HG03025 (cell line): ENCODE measurements at regions not wholly inside any gene's neighbourhood (a gene's known extent, or its start where the extent isn't known, plus 50 kb on each side); places are given as distances from the start of the nearest gene placed in this dataset.
"Not testable (repeated sequence)": the region's sequence is repeated elsewhere in the genome, so short reads cannot be mapped to it uniquely, and the experiment has no call there.

ENCODE experiments used
- ATAC-seq: cut with Tn5 transposase; IDR thresholded peaks from one replicate; pipeline ENCODE4 v1.9.1; 2021; ENCODE audit warnings: mild to moderate bottlenecking, moderate library complexity; ENCODE audit not compliant: unreplicated experiment, low FRiP score

DNA sequence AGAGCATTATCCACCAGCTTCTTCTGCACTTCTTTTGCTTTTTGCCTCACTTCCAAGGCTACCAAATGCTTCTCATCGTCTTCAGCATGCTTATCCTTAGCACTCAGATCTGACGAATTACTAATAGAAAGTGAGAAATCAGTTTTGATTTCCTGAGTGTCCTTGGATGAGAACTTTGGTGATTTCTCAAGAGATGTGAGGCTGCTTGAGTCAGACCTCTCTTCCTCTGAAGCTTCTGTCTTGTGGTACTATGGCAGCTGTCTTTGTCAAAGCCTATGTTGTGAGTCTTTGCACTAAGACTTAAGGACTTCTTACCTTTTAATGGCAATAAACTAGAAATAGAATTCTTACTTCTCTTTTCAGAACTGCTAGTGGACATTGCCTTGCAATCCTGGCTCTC, 169.9 kb downstream of the CPE start:
- ATAC-seq: no peak

DNA sequence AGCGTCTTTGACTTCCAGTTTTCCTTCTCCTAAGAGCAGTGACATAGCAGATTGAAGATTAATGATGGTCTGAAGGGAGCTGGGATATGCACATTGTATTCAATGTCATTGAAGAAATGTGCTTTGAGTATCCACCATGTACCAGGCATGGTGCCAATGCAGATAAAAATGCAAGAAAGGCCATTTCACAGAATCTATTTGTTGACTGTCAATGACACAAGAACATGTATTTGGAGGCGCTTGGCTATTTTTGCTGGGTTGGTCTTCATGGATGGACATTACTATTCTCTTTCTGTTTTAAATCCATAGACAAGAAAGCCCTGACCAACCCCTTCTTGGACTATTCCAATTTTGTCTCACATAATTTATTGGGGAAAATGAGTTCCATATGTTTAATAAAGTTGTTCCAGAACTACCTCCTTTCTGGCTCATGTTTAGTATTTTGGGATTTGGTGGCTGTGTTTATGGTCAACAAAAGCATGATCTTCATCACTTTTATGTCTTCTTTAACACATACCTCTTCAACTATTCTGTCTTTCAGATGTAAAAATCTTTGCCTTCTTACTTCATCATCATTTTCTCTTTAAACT, 174.5 kb downstream of the CPE start:
- no peak for ATAC-seq

DNA sequence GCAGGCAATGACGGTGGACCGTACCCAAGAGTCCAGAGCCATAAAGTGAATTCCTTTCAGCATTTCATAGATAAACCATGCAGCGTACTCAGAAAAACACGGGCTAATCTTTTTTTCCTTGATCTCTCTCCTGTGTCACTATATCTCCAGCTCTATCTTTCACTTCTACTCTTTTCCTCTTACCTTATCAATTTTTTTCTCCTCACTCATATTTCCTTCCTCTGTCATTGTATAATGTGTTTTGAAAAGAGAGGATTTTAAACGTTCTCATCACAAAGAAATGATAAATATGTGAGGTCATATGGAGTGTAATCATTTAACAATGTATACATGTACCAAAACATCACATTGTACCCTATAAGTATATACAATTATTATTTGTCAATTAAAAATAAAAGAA, 176.5 kb downstream of the CPE start:
- ATAC-seq: no peak

- ATAC-seq: no peak
These were observed 177.6 kb downstream of the CPE start for GRCh38 chr4:165556383-165556782.

DNA sequence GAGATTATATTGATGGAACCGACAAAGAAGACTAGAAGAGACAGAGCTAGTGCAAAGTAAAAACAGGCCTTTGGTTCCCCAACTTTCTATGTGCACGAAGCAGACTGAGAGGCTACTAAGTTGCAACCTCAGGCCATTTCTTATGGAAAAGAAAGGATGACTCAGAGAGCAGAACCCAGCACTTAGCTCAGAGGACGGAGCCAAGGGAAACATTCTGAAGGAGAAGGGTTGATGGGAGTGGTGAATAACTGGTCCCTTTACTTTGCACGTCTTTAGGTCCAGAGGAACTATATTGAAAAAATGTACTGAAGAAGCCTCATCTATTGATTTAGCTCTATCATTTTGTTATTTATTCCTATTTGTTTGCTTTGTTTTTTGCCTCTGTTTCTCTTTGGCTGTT, 182.1 kb downstream of the CPE start:
- no peak for ATAC-seq

DNA sequence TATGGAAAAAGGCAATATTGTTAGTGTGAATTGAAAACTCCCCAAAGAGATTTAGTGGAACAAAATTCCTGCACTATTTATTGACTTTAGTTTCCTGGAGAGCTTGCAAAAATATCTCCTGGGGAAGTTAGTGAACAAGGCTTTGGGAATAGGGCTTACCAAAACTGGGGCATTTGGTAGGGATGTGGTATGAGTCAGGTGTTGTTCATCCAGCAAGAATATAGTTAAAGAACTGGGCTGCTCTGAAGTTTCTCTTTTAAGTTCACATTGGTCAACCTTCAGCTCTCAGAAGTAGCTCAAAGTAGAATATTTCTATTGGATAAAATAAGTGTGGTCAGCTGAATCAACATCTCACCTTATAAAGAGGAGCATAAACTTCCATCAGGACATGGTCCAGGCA, 185.0 kb downstream of the CPE start:
- no peak for ATAC-seq

- no peak for ATAC-seq
These were observed 190.2 kb downstream of the CPE start for GRCh38 chr4:165569031-165569430.

DNA sequence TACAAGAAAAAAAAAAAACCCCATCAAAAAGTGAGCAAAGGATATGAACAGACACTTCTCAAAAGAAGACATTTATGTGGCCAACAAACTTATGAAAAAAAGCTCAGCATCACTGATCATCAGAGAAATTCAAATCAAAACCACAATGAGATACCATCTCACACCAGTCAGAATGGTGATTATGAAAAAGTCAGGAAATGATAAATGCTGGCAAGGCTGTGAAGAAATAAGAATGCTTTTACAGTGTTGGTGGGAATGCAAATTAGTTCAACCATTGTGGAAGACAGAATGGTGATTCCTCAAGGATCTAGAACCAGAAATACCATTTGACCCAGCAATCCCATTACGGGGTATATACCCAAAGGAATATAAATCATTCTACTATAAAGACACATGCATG, 192.7 kb downstream of the CPE start:
- ATAC-seq: not testable (repeated sequence)

DNA sequence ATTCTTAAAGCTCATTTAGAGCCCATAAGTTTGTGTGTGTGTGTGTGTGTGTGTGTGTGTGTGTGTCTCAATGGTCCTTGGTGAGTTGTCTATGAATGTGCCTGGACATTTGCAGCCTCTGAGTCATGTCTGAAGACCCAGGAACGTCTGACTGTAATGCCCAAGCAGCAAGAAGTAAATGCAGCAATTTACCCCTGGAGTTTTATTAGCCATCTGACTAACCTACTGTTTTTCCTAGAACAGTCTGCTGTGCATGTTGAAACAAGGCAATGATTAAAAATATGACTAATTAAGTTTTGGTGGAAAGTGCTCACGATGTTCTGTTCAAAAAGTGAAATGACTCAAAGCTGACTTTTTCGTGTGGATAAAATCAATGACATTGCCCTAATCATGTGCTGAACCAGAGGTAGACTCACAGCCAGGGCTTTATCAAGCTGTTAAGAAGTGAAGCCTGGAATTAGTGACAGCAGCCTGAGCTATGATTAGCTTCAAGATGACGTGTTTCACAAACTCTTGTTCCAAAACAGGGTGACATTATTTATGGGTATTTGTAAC, 201.6 kb downstream of the CPE start:
- no peak for ATAC-seq

DNA sequence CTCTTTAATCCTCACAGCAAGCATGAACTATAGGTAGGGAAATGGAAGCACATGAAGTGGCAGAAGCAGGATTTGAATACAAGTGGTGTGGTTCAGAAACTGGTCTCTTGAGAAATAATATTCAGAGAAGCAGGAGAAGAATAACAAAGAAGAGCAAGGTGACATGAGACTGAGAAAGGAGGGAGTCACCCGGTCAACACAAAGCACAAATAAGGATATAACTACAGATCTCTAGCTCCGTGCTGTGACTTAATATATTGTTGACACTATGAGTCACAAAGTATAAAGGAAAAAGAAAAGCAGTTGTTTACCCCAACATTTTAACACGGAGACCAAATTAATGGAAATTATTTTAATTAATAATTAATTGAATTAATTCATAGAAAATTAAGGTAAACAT, 204.5 kb downstream of the CPE start:
- ATAC-seq: no peak

DNA sequence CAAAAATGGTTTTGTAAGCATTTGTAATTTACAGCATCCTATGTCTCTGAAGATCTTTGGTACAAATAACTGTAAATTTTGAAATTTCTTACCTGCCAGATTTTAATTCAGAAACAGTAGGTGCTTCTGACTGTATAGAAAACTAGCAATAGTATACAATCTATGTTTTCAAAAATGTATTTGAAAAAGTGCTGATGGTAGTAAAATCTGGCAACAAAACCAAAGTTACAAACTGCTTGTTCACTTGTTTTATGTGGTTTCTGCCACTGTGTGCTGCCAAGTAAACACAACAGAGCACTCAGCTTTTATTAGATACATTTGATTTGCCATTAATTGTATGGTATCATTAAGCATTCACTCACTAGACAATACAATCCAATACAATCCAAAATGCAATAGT, 206.1 kb downstream of the CPE start:
- ATAC-seq: no peak

DNA sequence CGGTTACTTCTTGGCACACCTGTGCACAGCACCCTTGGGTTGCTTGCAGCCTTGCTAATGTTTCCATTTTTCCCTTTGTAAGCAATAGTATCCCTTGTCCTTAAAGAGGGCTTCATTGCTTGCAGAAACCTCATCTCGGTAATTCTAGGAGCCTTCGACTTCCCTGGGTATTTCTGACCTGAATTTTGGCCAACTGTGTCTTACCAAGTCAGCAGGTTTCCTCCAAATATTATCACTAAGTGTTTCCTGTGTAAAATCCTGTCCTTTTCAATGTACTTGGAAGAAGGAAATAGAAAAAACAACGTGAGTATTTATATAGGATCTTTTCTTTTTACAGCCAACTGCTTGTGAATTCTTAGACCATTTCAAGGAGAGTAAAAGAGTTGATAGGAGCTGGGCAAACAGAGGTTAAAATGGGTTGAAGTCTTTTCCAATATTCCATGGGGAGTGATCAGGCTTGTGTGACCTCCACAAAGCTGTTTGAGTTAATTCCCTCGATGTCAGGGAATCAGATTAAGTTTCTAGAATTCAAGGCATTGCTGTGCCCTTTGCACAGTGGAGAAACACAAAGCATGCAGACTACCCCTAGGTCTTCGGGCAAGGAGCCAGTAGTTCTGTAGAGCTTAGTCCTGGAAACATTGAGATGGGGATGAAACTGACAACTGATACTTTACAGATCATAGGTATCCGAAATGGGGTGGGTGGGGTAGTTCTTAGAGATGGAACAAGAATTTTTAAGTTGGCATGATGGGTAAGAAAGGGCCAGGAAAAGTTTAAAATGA, 209.9 kb downstream of the CPE start:
- ATAC-seq: no peak

DNA sequence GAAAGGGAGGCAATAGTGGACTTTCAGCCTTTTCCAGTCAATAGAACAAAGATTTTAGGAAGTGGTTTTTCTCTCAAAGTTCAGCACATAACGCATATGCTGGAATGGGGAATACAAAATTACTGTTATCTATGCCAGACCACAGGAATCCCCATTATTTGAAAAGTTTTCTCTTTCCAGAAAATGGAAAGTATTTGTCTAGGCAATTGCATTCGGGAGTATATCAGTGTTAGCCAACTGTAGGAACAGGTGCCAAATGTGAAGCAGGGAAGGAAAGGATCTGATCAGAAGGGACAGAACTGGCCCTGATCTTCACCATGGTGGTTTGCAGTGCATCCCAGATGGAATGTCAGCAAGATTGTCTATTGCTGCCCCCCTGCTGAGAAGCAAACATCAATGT, 213.6 kb downstream of the CPE start:
- ATAC-seq: no peak

GRCh38 chr4:165597581-165598480, 219.0 kb downstream of the CPE start:
- ATAC-seq: no peak

- ATAC-seq: no peak
These were observed 222.3 kb downstream of the CPE start for GRCh38 chr4:165600959-165601683.

- no peak for ATAC-seq
These were observed 223.8 kb downstream of the CPE start for GRCh38 chr4:165602621-165603020.

DNA sequence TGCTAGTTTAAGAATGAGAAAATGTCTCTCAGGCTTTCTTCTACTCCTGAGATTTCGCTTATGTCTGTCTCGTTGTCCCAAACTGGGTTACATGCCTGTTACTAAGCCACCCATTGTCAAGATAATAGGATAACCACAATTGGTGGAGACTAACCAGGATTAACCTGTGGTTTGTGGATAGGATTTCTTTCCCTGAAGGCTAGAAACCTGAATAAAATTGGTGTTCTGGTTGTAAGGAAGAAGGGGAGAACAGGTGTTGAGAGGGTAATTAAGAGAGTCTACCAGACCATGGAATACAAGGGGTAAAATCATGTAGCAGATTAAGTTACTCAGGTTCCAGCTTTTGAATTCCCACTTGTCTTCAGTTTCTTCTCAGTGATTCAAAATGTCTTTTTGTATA, 225.4 kb downstream of the CPE start:
- no peak for ATAC-seq

- ATAC-seq: no peak
These were observed 227.0 kb downstream of the CPE start for GRCh38 chr4:165605811-165606210.

GRCh38 chr4:165606465-165607205, 227.8 kb downstream of the CPE start:
- no peak for ATAC-seq

DNA sequence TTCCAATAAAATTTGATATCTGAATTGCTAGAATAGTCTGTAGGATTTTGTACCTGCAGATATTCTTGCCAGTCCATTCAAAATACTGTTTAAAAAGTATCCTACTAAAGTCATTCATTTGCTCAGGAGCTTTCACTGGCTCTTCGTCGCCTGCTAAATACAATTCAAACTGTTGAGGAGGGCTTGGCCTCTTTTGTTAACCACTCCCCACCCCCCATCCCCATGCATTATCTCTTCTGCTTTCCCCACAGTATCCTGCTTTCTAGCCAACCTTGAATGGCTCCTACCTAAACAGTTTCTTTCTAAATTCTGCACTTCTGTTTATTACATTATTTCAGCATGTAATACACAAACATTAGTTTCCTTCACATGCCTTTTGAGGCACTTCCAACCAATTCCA, 230.8 kb downstream of the CPE start:
- no peak for ATAC-seq
